Ectodermal cell (in vitro differentiated cells): ENCODE measurements at regions not wholly inside any gene's neighbourhood (a gene's known extent, or its start where the extent isn't known, plus 50 kb on each side); places are given as distances from the start of the nearest gene placed in this dataset.

Source experiments
- H3K27ac ChIP-seq: 2 replicates; pipeline ENCODE4 v1.7.0; 2013; ENCODE audit warnings: mild to moderate bottlenecking, low read depth, low read length; ENCODE audit not compliant: insufficient read depth, poor library complexity, severe bottlenecking
- H3K27me3 ChIP-seq: 2 replicates; pipeline ENCODE4 v1.7.0; 2013; ENCODE audit warnings: mild to moderate bottlenecking, low read length; ENCODE audit not compliant: insufficient read depth, control insufficient read depth, poor library complexity, severe bottlenecking
- H3K36me3 ChIP-seq: one replicate; pipeline ENCODE4 v1.7.0; 2013; ENCODE audit warnings: low read length; ENCODE audit not compliant: control insufficient read depth, insufficient read depth
- H3K4me1 ChIP-seq: one replicate; pipeline ENCODE4 v1.7.0; 2013; ENCODE audit warnings: low read length; ENCODE audit not compliant: control insufficient read depth, insufficient read depth
- H3K4me3 ChIP-seq: 2 replicates; pipeline ENCODE4 v1.7.0; 2013; ENCODE audit warnings: low read depth, low read length, control low read depth; ENCODE audit not compliant: insufficient read depth
- H3K9me3 ChIP-seq: 2 replicates; pipeline ENCODE4 v1.7.0; 2013; ENCODE audit warnings: mild to moderate bottlenecking, low read length, moderate library complexity; ENCODE audit not compliant: control insufficient read depth
- WGBS, 2 experiments: methylation state at CpG; one replicate each; pipeline ENCODE4 v1.1.7; 2013; ENCODE audit warnings: missing lambda C conversion rate in 2 of 2; 5-methylcytosine and 5-hydroxymethylcytosine counted together

- H3K36me3 ChIP-seq, result no peaks in the 10 kb centered on the region
- no peaks in the 10 kb centered on the region for H3K9me3 ChIP-seq
- no peak overlapping the region for H3K27ac ChIP-seq
- H3K4me3 ChIP-seq, result no peak overlapping the region
- no peaks in the 10 kb centered on the region for H3K4me1 ChIP-seq
- no peaks in the 10 kb centered on the region for H3K27me3 ChIP-seq
- 62 to 65% methylated on average over 3 of the region's 3 CpGs for WGBS, 2 experiments
Observed at GRCh38 chr13:40456397-40456953, 210.0 kb downstream of the FOXO1 start.

DNA sequence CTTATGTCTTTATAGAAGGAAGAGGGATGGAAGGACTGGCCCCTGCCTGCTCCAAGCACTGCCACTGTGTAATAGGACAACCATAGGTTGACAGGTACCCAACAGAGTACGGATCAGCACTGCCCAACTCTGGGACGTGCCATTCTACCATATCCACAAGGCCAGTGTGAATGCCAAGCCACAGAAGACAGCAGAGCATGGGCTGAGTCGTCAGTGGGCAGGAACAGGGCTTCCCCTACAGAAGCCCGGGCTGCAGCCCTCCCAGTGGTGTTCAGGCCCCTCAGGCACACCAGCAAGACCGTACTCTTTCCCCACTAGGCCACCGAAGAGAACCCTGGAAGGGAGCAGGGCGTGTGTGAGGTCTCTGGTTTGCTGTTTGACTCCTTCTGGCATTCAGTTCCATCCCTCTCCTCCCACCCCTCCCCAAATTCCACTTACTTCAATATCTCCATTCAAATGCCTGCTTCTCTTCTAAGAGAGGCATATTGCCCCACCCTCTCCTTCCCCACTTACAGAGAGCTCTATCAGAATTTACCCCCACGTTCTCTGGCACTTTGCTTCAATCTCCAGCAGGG lies 209.4 kb downstream of the FOXO1 start:
- H3K27ac ChIP-seq, result no peak overlapping the region

GRCh38 chr13:40457929-40458719 lies 208.3 kb downstream of the FOXO1 start:
- Histone ChIP-seq H3K36me3 (no peaks in the 10 kb centered on the region), H3K4me1 (no peaks in the 10 kb centered on the region), H3K4me3 (no peak overlapping the region), H3K9me3 (no peaks in the 10 kb centered on the region), H3K27me3 (no peaks in the 10 kb centered on the region), H3K27ac (no peak overlapping the region)
- 95% methylated on average over 11 of the region's 12 CpGs for WGBS, 2 experiments

More for the DNA sequence above, 209.4 kb downstream of the FOXO1 start:
- H3K4me1 ChIP-seq, result no peaks in the 10 kb centered on the region
- H3K9me3 ChIP-seq, result no peaks in the 10 kb centered on the region
- WGBS, 2 experiments, result 85 to 89% methylated on average over 8 of the region's 8 CpGs
- no peak overlapping the region for H3K4me3 ChIP-seq
- H3K36me3 ChIP-seq, result no peaks in the 10 kb centered on the region
- H3K27me3 ChIP-seq, result no peaks in the 10 kb centered on the region

DNA sequence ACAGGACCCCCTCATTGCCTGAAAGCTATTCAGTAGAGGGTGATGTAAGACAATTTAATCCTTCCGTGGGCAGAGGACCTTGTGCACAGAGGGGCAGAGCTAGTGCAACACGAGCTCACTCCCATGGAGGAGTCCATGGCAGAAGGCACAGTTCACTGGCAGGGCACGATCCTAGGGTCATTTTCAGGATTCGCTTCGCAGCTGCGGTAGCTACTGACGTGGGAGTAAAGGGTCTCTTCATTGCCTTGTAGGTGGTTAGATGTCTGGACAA lies 207.8 kb downstream of the FOXO1 start:
- 90 to 92% methylated on average over 7 of the region's 7 CpGs for WGBS, 2 experiments
- H3K9me3 ChIP-seq, result no peaks in the 10 kb centered on the region
- H3K27ac ChIP-seq, result no peak overlapping the region
- no peak overlapping the region for H3K4me3 ChIP-seq
- no peaks in the 10 kb centered on the region for H3K36me3 ChIP-seq
- no peaks in the 10 kb centered on the region for H3K27me3 ChIP-seq
- H3K4me1 ChIP-seq, result no peaks in the 10 kb centered on the region

DNA sequence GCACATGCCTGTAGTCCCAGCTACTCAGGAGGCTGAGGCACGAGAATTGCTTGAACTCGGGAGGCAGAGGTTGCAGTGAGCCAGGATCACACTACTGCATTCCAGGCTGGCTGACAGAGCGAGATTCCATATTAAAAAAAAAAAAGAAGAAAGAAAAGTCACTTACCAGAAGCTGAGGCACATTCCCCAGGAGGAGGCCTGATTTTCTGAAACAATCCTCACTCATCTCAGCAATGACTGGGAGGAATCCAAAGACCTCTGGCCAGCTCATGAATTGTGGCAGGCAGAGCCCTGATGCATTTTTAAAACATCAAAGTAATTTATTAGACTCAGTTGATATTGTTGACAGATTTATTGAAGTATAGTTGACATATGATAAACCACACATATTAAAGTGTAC lies 206.3 kb downstream of the FOXO1 start:
- no peak overlapping the region for H3K27ac ChIP-seq
- H3K4me3 ChIP-seq, result no peak overlapping the region
- WGBS, 2 experiments, result 90 to 95% methylated on average over 3 of the region's 3 CpGs

GRCh38 chr13:40464337-40465014 lies 202.0 kb downstream of the FOXO1 start:
- H3K36me3 ChIP-seq, result no peaks in the 10 kb centered on the region
- H3K27me3 ChIP-seq, result no peaks in the 10 kb centered on the region
- H3K4me1 ChIP-seq, result no peaks in the 10 kb centered on the region
- H3K27ac ChIP-seq, result no peak overlapping the region
- 95 to 96% methylated on average over 12 of the region's 12 CpGs for WGBS, 2 experiments
- no peak overlapping the region for H3K4me3 ChIP-seq
- no peaks in the 10 kb centered on the region for H3K9me3 ChIP-seq

More for the DNA sequence above, 206.3 kb downstream of the FOXO1 start:
- H3K9me3 ChIP-seq, result no peaks in the 10 kb centered on the region
- no peaks in the 10 kb centered on the region for H3K36me3 ChIP-seq
- no peaks in the 10 kb centered on the region for H3K4me1 ChIP-seq
- H3K27me3 ChIP-seq, result no peaks in the 10 kb centered on the region

GRCh38 chr13:40465015-40465390 lies 201.4 kb downstream of the FOXO1 start:
- WGBS, 2 experiments, result 95% methylated on average over 3 of the region's 3 CpGs
- Histone ChIP-seq H3K4me1 (peaks cover 4% of the 10 kb centered on the region), H3K27me3 (no peaks in the 10 kb centered on the region), H3K9me3 (no peaks in the 10 kb centered on the region), H3K36me3 (no peaks in the 10 kb centered on the region), H3K4me3 (no peak overlapping the region), H3K27ac (no peak overlapping the region)

DNA sequence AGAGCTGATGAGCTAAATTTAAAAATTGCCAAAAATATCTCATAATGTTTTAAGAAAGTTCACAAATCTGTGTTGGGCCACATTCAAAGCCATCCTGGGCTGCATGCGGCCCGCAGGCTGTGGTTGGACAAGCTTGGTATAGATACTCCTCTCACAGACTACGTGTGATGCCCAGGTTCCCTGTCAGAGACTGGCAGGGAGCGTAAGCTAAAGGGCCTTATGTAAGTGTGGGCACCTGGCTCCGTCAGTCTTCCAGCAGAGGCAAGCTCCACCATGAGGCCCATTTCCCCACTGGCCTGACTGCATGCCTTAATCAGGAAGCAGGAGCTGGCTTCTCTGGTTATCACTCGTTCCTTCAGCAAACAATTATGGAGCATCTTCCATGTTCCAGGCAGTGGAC lies 200.2 kb downstream of the FOXO1 start:
- 96 to 97% methylated on average over 6 of the region's 6 CpGs for WGBS, 2 experiments
- no peaks in the 10 kb centered on the region for H3K27me3 ChIP-seq
- no peaks in the 10 kb centered on the region for H3K9me3 ChIP-seq
- H3K27ac ChIP-seq, result no peak overlapping the region
- no peak overlapping the region for H3K4me3 ChIP-seq
- peaks cover 4% of the 10 kb centered on the region for H3K4me1 ChIP-seq
- no peaks in the 10 kb centered on the region for H3K36me3 ChIP-seq

GRCh38 chr13:40468227-40468838 lies 198.1 kb downstream of the FOXO1 start:
- Histone ChIP-seq H3K9me3 (no peaks in the 10 kb centered on the region), H3K27ac (no peak overlapping the region), H3K27me3 (no peaks in the 10 kb centered on the region), H3K4me1 (peaks cover 4% of the 10 kb centered on the region), H3K4me3 (no peak overlapping the region), H3K36me3 (no peaks in the 10 kb centered on the region)
- 84 to 88% methylated on average over 2 of the region's 2 CpGs for WGBS, 2 experiments
